ENCODE measurements at regions not wholly inside any gene's neighbourhood (a gene's known extent, or its start where the extent isn't known, plus 50 kb on each side); places are given as distances from the start of the nearest gene placed in this dataset.
A peak's percentile ranks its signal among the peaks of the same experiment; 100 is the strongest.
"Not testable (repeated sequence)": the region's sequence is repeated elsewhere in the genome, so short reads cannot be mapped to it uniquely, and the experiment has no call there.

- no peak for DNase-seq
- in situ Hi-C loops (cut with MboI; ENCODE audit: low pct_unique_long_range_greater_than_20kb, low sequenced_read_pairs) = no loop called here
Measured at GRCh38 chr10:33777223-33777622, 442.8 kb upstream of the NRP1 start.

DNA sequence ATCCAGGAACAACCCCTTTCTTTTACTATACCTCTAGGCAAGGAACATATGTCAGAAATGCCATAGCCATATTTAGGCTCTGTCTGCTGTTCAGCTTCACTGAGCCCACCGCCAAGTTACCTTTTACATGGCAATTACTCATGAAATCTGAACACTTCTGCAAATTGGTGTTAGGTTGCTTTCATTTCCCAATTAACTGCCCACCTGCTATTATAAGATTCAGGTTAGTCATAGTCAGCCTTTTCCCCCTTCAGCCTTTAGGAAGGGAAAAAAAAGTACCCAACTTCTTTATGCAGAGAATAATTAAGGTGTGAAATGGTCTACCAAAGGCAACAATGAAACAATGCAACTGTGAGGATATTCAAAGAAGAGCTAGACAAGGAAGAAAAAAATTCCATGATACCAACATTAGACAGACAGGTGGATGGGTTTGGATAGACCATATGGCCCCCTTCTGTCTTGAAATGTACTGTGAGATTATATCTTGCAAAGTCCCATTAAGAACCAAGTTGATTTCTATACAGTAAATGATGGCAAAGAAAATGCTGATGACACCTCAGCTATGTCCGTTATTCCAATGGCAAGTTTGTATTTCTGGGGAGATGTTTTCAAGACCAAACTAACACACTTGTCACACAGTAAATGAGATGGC lies 442.1 kb upstream of the NRP1 start:
- in situ Hi-C loops (cut with MboI; ENCODE audit: low pct_unique_long_range_greater_than_20kb, low sequenced_read_pairs) = no loop called here
- DNase-seq = no peak

- no peak for DNase-seq
- in situ Hi-C loops (cut with MboI; ENCODE audit: low pct_unique_long_range_greater_than_20kb, low sequenced_read_pairs) = no loop called here
Measured at GRCh38 chr10:33774857-33775256, 440.4 kb upstream of the NRP1 start.

DNA sequence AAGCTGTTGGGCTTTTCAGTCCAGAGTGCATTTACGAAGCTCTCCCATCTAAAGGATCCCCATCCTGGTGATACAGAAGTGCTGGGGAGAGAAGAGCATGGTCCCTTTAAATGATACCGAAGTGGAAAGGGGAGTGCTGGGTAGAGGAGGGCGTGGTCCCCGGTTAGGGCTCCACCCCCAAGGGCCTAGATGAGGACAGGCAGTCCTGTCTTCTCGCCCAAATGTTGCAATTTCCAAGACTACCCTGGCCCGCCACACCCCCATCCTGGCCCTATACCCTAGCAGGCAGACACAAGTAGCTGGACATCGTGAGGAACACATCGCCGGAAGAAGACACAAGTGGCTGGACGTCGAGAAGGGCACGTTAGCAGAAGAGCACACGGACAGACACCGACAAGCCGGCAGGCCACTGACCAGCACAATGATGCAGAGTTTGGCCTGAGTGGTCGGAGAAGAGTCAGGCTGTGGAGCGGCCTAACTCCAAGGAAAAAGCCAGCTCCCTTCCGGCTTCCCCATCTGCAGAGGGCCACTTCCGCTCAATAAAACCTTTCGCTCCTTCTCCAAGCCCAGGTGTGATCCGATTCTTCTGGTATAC lies 439.5 kb upstream of the NRP1 start:
- in situ Hi-C loops (cut with MboI; ENCODE audit: low pct_unique_long_range_greater_than_20kb, low sequenced_read_pairs) = no loop called here
- DNase-seq = no peak

GRCh38 chr10:33773253-33773573 lies 438.7 kb upstream of the NRP1 start:
- no peak for DNase-seq
- in situ Hi-C loops (cut with MboI; ENCODE audit: low pct_unique_long_range_greater_than_20kb, low sequenced_read_pairs) = no loop called here

DNA sequence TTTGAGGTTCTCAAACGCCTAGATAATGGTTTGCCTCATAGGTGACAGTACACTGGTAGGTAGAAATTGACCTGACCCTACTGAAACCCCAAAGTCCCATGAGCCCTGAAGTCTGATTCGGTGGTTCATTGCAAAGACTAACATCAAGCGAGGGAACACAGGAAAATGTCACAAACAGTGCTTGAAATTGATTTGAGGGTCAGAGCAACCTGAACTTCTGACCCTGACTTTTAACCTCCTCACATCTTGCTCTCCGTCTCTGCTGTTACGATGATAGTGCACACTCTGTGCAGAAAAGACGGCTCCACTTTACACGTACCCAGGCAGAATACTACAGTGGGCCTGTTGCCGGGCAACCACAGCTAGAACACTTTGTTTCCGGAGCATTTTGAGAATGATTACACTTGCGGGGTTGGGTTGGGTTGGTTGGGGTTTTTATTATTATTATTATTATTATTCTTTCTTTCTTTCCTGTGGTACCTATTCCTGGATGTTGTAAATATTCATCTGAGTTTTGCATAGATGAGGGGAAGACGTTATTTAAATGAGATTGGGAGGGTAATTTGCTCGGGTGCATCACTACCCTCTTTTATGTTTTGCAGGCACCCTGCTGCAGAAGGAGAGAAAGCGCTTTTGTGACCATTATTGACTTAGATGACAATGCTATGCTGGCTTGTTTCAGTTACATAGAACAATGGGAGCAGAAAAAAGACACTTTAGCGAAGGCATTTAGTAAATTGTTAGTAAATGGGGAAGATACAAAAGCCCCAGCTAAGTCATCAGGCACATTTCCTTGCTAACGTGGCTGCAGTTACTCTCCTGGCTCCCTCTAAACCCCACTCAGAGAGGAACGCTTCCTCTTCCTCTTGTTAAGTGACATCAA lies 438.1 kb upstream of the NRP1 start:
- peak; percentile 37 for DNase-seq
- in situ Hi-C loops (cut with MboI; ENCODE audit: low pct_unique_long_range_greater_than_20kb, low sequenced_read_pairs) = no loop called here

DNA sequence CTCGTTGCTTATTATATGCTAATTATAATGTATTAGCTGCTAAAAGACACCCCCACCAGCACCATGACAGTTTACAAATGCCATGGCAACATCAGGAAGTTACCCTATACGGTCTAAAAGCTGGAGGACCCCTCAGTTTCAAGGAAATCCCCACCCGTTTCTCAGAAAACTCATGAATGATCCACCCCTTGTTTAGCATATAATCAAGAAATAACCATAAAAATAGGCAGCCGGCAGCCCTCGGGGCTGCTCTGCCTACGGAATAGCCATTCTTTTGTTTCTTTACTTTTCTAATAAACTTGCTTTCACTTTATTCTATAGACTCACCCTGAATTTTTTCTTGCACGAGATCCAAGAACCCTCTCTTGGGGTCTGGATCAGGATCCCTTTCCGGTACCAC lies 437.4 kb upstream of the NRP1 start:
- DNase-seq; in situ Hi-C loops (cut with MboI; ENCODE audit: low pct_unique_long_range_greater_than_20kb, low sequenced_read_pairs): not testable (repeated sequence)

DNA sequence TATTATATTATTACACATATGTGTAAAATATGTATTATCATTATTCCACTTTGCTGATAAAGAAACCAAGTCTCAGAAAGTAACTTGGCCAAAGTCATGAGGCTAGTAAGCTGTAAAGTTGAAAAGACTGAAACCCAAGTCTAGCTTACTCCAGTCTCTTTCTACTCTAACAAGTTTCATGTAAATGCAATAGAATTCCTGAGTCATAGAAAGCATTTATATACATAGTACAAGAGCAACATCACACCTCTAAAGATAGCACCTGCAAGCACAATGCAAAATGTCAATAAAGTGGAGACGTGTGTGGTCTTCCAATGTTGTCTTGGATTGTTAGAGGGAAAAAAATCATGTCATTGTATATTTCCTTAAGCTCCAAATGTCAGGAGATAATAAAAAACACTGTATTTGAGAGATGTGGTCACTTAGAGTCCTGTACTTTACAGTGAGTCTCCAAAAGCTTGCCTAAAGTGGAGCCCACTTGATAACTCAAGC lies 430.3 kb upstream of the NRP1 start:
- no peak for DNase-seq
- in situ Hi-C loops (cut with MboI; ENCODE audit: low pct_unique_long_range_greater_than_20kb, low sequenced_read_pairs) = no loop called here

DNA sequence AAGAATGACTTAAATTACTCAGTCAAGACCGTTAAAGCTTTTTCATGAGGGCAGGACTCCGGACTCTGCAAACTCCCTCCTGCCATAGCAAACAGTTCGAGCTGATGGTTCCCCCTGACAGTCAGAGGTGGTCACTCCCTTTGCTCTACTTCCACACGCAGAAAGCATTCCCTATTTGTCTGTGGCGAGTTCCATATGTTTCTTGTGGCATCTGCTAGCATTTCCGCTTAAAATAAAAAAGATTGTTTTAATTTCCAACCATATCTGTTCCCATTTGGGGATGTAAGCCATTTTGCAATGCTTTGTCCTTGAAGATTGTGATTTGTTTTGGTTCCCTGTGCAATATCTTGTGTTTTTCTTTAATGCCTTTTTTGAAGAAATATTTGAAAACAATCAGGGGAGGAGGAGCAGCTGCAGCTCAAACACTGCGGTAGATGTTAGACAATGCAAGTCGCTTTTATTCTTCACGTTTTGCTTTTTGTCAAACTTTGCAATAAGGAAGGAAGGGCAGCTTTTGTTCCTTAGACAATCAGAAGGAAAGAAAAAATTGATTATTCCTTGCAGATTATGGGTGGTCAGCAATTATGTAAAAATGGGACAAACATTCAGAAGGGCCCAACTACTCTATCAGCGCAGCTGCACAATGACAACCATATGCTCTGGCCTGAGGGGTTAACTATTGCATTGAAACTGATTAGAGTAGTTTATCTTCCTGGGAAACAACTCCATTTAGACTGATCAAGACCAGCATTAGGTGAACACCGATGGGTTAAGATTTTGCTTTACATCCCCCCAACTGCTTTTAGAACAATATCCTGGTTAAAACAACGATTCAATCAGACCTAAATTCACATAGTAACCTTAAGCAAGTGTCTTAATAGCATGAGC lies 425.8 kb upstream of the NRP1 start:
- in situ Hi-C loops (cut with MboI; ENCODE audit: low pct_unique_long_range_greater_than_20kb, low sequenced_read_pairs) = no loop called here

GRCh38 chr10:33759191-33759590 lies 424.7 kb upstream of the NRP1 start:
- in situ Hi-C loops (cut with MboI; ENCODE audit: low pct_unique_long_range_greater_than_20kb, low sequenced_read_pairs) = no loop called here
- no peak for DNase-seq

More for the DNA sequence above, 425.8 kb upstream of the NRP1 start:
- no peak for DNase-seq

DNA sequence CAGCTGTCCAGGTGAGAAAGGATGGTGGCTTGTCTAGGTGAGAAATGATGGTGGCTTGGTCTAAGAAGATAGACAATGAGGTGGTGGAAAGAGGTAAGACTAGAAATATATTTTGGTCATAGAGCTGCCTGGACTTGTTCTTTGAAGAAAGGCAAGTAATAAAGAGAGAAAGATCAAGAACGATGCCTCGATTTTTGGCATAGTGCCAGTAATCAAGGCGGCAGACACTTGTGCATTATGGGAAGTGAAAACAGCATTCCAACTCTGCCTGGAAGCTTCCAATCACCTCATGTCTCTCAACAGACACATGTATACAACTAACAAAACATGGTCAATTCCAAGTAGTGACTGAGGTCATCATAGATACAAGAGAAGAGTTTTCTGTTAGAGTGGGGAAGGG lies 423.8 kb upstream of the NRP1 start:
- no peak for DNase-seq
- in situ Hi-C loops (cut with MboI; ENCODE audit: low pct_unique_long_range_greater_than_20kb, low sequenced_read_pairs) = no loop called here

- DNase-seq = no peak
- in situ Hi-C loops (cut with MboI; ENCODE audit: low pct_unique_long_range_greater_than_20kb, low sequenced_read_pairs) = no loop called here
Measured at GRCh38 chr10:33754052-33754451, 419.6 kb upstream of the NRP1 start.

GRCh38 chr10:33753389-33753788 lies 418.9 kb upstream of the NRP1 start:
- in situ Hi-C loops (cut with MboI; ENCODE audit: low pct_unique_long_range_greater_than_20kb, low sequenced_read_pairs) = no loop called here
- no peak for DNase-seq

DNA sequence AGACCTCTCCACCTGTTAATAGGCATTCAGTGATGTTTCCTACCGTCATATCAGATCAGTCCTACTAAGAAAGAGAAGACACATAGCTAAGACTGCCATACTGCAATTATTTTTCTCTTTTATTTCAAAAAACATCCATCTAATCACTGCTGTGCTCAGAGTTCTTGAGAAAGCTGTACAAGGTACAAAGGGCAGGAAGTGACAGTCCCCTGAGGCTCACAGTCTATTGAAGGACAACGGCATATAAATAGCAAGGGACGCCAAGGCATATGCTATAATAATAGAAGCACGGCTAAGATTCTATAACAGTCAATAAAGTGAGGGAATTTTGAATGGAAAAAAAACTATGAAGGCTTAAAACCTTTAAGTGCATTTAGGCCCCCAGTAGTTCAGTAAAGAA lies 415.3 kb upstream of the NRP1 start:
- DNase-seq = no peak
- in situ Hi-C loops (cut with MboI; ENCODE audit: low pct_unique_long_range_greater_than_20kb, low sequenced_read_pairs) = no loop called here

- DNase-seq = no peak
- in situ Hi-C loops (cut with MboI; ENCODE audit: low pct_unique_long_range_greater_than_20kb, low sequenced_read_pairs) = no loop called here
Measured at GRCh38 chr10:33749067-33749735, 414.7 kb upstream of the NRP1 start.

GRCh38 chr10:33746836-33747268 lies 412.4 kb upstream of the NRP1 start:
- DNase-seq = no peak
- in situ Hi-C loops (cut with MboI; ENCODE audit: low pct_unique_long_range_greater_than_20kb, low sequenced_read_pairs) = no loop called here

GRCh38 chr10:33746186-33746585 lies 411.7 kb upstream of the NRP1 start:
- DNase-seq = no peak
- in situ Hi-C loops (cut with MboI; ENCODE audit: low pct_unique_long_range_greater_than_20kb, low sequenced_read_pairs) = no loop called here

- in situ Hi-C loops (cut with MboI; ENCODE audit: low pct_unique_long_range_greater_than_20kb, low sequenced_read_pairs) = no loop called here
- no peak for DNase-seq
Measured at GRCh38 chr10:33743429-33743857, 409.0 kb upstream of the NRP1 start.

GRCh38 chr10:33739031-33739430 lies 404.6 kb upstream of the NRP1 start:
- in situ Hi-C loops (cut with MboI; ENCODE audit: low pct_unique_long_range_greater_than_20kb, low sequenced_read_pairs) = no loop called here
- DNase-seq = no peak
